Activated CD8-positive, alpha-beta memory T cell treated with anti-CD3 and anti-CD28 coated beads, Interleukin-2, amount 50 U/mL, for 1 hour (primary cell): ENCODE measurements at regions not wholly inside any gene's neighbourhood (a gene's known extent, or its start where the extent isn't known, plus 50 kb on each side); places are given as distances from the start of the nearest gene placed in this dataset.

Experiments
- DNase-seq: peaks from one replicate; pipeline ENCODE4 v3.0.0-alpha.2; 2020; ENCODE audit errors: extremely low read depth

- DNase-seq: no peak
These were observed 152.2 kb upstream of the AFDN start for GRCh38 chr6:167674486-167674885.

- DNase-seq: no peak
These were observed 150.6 kb upstream of the AFDN start for GRCh38 chr6:167676000-167676665.

- DNase-seq: no peak
These were observed 149.9 kb upstream of the AFDN start for GRCh38 chr6:167676666-167677421.

GRCh38 chr6:167677422-167677789, 149.3 kb upstream of the AFDN start:
- DNase-seq: no peak

DNA sequence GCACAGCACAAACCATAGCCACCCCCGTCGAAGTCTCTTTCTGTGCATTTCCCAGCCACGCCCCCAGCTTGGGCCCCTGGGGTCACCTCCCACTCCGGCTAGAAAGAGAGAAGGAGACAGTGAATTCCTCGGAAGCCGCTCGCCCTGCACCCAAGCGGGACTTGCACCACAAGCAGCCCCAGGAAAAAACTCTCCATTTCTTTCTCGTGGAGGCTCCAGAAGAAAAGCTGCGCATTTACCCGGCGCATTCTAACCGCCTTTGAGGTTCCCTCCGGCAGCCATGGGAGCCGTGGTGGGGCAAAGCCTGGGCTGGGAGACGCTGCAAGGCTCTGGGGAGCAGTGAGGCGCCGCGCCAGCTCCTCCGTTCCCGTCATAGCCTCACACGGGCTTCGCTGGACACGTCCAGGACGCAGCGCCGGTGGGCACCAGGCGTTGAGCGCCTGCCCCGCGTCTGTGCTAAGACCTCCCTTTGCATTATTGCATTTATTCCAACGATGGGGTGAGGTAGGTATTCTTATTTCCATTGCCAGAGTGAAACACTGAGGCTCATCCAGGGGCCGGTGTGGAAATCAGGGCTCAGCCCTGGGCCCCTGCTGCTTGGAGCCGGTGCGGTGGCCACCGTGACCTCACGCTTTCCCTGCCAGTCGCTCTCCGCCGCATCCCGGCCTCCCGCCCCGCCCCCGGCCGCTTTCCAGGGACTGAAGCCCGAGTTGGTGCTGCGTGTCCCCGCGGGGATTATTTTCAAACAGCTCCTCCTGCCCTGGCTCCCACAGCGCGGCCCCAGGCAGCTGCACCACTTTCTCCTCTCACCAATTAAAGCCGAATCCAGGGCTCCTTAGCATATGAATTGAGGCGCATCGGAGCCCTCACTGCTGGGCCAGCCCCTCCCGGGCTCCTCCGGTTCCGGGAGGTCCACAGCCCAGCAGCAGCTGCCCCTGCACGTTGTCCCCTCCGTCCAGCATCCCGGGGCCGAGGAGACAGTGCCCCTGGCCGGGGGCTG, 148.3 kb upstream of the AFDN start:
- DNase-seq: no peak

- no peak for DNase-seq
These were observed 147.5 kb upstream of the AFDN start for GRCh38 chr6:167679122-167679736.

- DNase-seq: no peak
These were observed 146.7 kb upstream of the AFDN start for GRCh38 chr6:167679790-167680604.

GRCh38 chr6:167680605-167681149, 146.0 kb upstream of the AFDN start:
- DNase-seq: no peak

DNA sequence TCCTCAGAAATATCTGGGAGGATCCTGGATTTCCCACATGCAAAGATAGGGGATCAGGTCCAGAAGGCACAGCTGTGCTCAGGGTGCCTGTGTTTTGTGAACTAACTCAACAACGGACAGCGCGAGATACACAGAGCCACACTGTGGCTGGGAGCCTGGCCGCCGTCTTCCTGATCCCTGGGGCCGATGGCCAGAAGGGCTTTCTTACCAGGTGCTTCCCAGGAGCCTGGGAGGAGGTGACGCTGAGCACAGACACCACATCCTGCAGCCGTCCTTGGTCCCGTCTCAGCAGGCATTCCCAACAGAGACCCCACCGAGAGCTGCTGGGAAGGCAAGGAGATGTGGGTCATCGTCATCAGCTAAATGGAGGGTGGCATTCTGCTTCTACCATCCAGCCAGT, 144.6 kb upstream of the AFDN start:
- no peak for DNase-seq

- no peak for DNase-seq
These were observed 144.1 kb upstream of the AFDN start for GRCh38 chr6:167682546-167683027.

DNA sequence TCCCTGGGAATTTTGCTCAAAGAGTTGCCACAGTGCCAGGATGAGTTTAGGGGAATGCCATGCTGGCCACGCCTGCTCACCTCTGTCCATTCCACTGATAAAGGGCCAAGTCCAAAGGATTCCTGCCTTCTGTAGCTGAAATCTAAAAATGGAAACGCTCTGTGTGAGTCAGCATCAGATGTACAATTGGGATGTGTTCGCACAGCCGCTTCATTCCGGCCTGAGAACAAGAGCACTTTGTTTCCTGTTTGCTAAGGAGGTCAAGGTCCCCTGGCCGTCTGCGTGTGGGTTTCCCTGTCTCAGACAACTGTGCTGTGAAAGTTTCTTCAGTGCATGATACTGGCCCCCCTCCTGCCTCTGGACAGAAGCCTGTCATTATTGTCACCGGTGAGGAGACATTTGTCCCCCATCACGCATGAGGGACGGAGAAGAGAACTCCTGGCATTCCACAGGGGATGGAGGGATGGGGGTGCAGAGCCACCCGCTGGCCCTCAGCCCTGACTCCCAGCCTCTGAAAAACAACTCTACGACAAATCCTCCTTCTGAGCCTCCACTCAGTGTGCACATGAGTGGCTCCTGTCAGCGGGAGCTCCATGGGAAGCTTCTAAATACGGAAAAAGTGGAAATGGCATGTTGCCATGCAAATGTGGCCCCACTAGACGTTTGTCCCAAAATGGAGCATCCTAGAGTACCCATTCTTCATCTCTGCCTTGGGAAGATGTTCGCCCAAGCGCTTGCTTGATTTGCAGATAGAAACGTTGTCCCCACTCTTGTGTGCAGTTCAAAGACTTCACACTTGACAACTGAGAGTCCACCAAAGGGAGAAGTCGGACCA, 143.5 kb upstream of the AFDN start:
- no peak for DNase-seq

DNA sequence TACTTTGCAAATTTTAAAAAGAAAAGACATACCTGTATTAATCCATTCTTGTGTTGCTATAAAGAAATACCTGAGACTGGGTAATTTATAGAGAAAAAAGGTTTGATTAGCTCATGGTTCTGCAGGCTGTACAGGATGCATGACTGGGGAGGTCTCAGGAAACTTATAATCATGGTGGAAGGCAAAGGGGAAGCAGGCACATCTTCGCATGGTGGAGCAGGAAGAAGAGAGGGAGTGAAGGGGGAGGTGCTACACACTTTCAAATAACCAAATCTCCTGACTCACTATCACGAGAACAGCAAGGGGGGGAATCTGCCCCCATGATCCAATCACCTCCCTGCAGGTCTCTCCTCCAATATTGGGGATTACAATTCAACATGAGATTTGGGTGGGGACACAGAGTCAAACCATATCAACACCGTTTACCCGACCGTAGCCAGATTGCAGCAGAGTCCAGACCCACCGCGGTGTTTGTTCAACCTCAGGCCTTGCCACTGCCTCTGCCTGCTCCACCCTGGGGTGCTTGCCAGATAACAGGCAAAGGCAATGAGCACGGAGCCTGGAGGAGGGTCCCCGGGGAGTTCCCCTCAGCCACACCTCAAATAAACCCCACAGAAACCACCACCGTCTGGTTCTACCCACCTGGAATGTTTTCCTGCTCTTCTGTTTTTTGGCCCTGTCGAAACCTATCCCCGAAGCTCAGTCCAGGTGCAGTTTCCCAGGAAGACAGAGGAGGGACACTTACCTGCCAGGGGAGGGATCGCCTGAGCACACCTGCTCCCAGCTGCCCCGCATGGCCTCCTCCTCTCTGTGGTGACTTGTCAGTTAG, 142.2 kb upstream of the AFDN start:
- no peak for DNase-seq

DNA sequence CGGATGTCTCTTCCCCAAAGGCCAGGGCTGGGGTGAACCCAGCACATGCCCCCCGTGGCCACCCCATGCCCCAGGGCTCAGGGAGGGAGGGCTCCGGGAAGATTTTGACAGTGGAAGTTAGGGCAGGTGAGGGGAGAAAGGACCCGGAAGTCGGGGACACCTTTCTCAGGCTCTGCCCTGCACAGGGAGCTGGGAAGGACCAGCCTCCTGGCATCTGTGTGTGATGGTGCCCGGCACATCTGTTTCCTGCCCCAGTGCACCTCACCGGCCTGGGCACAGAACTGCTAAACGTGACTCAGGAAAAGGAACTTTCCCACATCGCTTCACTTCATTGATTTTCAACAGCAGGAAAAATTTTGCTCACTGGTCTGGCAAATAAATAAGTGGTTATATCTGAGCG, 141.1 kb upstream of the AFDN start:
- no peak for DNase-seq

GRCh38 chr6:167686204-167686893, 140.4 kb upstream of the AFDN start:
- DNase-seq: no peak

GRCh38 chr6:167687116-167687725, 139.5 kb upstream of the AFDN start:
- DNase-seq: no peak

GRCh38 chr6:167688123-167688522, 138.6 kb upstream of the AFDN start:
- no peak for DNase-seq

GRCh38 chr6:167689278-167689677, 137.4 kb upstream of the AFDN start:
- no peak for DNase-seq

- DNase-seq: no peak
These were observed 137.0 kb upstream of the AFDN start for GRCh38 chr6:167689751-167690150.
